Glutamatergic neuron (in vitro differentiated cells): ENCODE measurements at regions not wholly inside any gene's neighbourhood (a gene's known extent, or its start where the extent isn't known, plus 50 kb on each side); places are given as distances from the start of the nearest gene placed in this dataset.

ENCODE experiments used
- DNase-seq: peaks from one replicate; pipeline ENCODE4 v3.0.0; 2022
- H3K27ac Mint-ChIP-seq: one replicate; pipeline ENCODE4 v1.8.0; 2020; ENCODE audit warnings: mild to moderate bottlenecking, mixed read lengths, inconsistent platforms; ENCODE audit not compliant: unreplicated experiment
- H3K27me3 Mint-ChIP-seq: one replicate; pipeline ENCODE4 v1.8.0; 2020; ENCODE audit warnings: mild to moderate bottlenecking, moderate library complexity, mixed read lengths, inconsistent platforms; ENCODE audit not compliant: unreplicated experiment
- H3K36me3 Mint-ChIP-seq: one replicate; pipeline ENCODE4 v1.8.0; 2020; ENCODE audit warnings: mild to moderate bottlenecking, mixed read lengths, inconsistent platforms; ENCODE audit not compliant: unreplicated experiment
- H3K4me1 Mint-ChIP-seq: one replicate; pipeline ENCODE4 v1.8.0; 2020; ENCODE audit warnings: mild to moderate bottlenecking, low read depth, mixed read lengths, inconsistent platforms; ENCODE audit not compliant: unreplicated experiment
- H3K4me3 Mint-ChIP-seq: one replicate; pipeline ENCODE4 v1.8.0; 2020; ENCODE audit warnings: mild to moderate bottlenecking, mixed read lengths, inconsistent platforms; ENCODE audit not compliant: unreplicated experiment
- H3K9me3 Mint-ChIP-seq: one replicate; pipeline ENCODE4 v1.8.0; 2020; ENCODE audit warnings: mild to moderate bottlenecking, moderate library complexity, mixed read lengths, inconsistent platforms; ENCODE audit not compliant: unreplicated experiment
- TF ChIP-seq, protein P1 (sequence below): fragments of 200-600 bp; sonication (generic); IDR thresholded peaks from one replicate; pipeline ENCODE4 v1.5.0; 2021; ENCODE audit not compliant: partially characterized antibody, unreplicated experiment

DNA sequence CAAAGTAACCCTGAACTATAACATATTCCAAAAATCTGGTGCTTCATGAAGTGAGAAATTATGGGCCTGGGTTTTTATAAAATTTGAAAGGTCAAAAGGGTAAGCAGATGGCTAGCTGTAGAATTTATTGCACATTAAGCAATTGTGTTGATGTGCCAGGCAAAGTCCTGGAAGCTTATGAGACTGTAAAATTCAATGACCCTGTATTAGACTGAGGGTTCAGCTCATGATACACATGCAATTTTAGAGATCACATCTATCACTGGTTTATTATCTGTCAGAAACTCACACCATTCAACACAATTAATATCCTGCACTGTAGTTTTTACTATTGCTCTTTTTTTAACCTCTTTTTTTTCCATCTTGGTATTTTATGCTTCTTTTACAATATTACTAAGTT lies 1162.6 kb upstream of the SLC39A10 start:
- H3K27me3 Mint-ChIP-seq = no peaks in the 10 kb centered on the region
- no peak overlapping the region for H3K4me3 Mint-ChIP-seq
- no peak for DNase-seq
- TF ChIP-seq, protein P1, sequence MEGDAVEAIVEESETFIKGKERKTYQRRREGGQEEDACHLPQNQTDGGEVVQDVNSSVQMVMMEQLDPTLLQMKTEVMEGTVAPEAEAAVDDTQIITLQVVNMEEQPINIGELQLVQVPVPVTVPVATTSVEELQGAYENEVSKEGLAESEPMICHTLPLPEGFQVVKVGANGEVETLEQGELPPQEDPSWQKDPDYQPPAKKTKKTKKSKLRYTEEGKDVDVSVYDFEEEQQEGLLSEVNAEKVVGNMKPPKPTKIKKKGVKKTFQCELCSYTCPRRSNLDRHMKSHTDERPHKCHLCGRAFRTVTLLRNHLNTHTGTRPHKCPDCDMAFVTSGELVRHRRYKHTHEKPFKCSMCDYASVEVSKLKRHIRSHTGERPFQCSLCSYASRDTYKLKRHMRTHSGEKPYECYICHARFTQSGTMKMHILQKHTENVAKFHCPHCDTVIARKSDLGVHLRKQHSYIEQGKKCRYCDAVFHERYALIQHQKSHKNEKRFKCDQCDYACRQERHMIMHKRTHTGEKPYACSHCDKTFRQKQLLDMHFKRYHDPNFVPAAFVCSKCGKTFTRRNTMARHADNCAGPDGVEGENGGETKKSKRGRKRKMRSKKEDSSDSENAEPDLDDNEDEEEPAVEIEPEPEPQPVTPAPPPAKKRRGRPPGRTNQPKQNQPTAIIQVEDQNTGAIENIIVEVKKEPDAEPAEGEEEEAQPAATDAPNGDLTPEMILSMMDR = no peak
- peaks cover 1% of the 10 kb centered on the region for H3K4me1 Mint-ChIP-seq
- H3K9me3 Mint-ChIP-seq = no peaks in the 10 kb centered on the region
- no peak overlapping the region for H3K27ac Mint-ChIP-seq
- H3K36me3 Mint-ChIP-seq = no peaks in the 10 kb centered on the region

- Mint-ChIP-seq H3K4me3 (no peak overlapping the region), H3K9me3 (no peaks in the 10 kb centered on the region), H3K27me3 (no peaks in the 10 kb centered on the region), H3K4me1 (peaks cover 1% of the 10 kb centered on the region), H3K27ac (no peak overlapping the region), H3K36me3 (no peaks in the 10 kb centered on the region)
- DNase-seq = no peak
- TF ChIP-seq, protein P1 = no peak
Measured at GRCh38 chr2:194491409-194492115, 1165.5 kb upstream of the SLC39A10 start.

- DNase-seq = no peak
- Mint-ChIP-seq H3K4me3 (no peak overlapping the region), H3K9me3 (no peaks in the 10 kb centered on the region)
Measured at GRCh38 chr2:194486326-194486725, 1170.7 kb upstream of the SLC39A10 start.

DNA sequence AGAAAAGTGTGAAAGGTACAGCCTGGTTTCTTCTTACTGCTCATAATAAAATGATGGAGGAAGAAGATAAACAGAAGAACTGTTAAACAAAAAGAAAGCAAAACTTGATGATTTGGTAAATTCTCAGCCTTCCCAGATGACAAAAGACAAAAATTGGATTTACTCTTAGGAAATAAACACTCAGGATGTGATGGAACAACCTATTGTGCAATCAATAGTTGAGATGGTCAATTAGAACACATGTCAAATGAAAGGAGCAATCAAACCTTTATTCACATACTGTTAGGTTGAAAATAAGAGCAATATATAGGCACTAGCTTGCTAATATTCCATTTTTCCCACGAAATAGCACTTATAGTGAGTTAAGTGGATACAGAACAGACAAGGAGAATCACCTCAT lies 1174.0 kb upstream of the SLC39A10 start:
- TF ChIP-seq, protein P1 = no peak
- no peaks in the 10 kb centered on the region for H3K9me3 Mint-ChIP-seq
- H3K4me3 Mint-ChIP-seq = no peak overlapping the region
- DNase-seq = no peak
- no peak overlapping the region for H3K27ac Mint-ChIP-seq
- H3K27me3 Mint-ChIP-seq = no peaks in the 10 kb centered on the region
- H3K36me3 Mint-ChIP-seq = no peaks in the 10 kb centered on the region
- no peaks in the 10 kb centered on the region for H3K4me1 Mint-ChIP-seq

More at GRCh38 chr2:194486326-194486725, 1170.7 kb upstream of the SLC39A10 start:
- H3K27ac Mint-ChIP-seq = no peak overlapping the region
- no peaks in the 10 kb centered on the region for H3K27me3 Mint-ChIP-seq
- no peaks in the 10 kb centered on the region for H3K36me3 Mint-ChIP-seq
- H3K4me1 Mint-ChIP-seq = no peaks in the 10 kb centered on the region
- TF ChIP-seq, protein P1 = no peak

GRCh38 chr2:194465641-194466040 lies 1191.4 kb upstream of the SLC39A10 start:
- no peak for DNase-seq
- TF ChIP-seq, protein P1 = no peak
- no peaks in the 10 kb centered on the region for H3K36me3 Mint-ChIP-seq
- no peaks in the 10 kb centered on the region for H3K4me1 Mint-ChIP-seq
- H3K4me3 Mint-ChIP-seq = no peak overlapping the region
- H3K27ac Mint-ChIP-seq = no peak overlapping the region
- H3K9me3 Mint-ChIP-seq = no peaks in the 10 kb centered on the region
- H3K27me3 Mint-ChIP-seq = no peaks in the 10 kb centered on the region
